ENCODE measurements at regions not wholly inside any gene's neighbourhood (a gene's known extent, or its start where the extent isn't known, plus 50 kb on each side); places are given as distances from the start of the nearest gene placed in this dataset.

- DNase-seq (ENCODE audit: low spot score), result no peak
Observed at GRCh38 chr2:5250482-5250881, 441.7 kb upstream of the SOX11 start.

GRCh38 chr2:5253263-5253662 lies 438.9 kb upstream of the SOX11 start:
- no peak for DNase-seq (ENCODE audit: low spot score)

DNA sequence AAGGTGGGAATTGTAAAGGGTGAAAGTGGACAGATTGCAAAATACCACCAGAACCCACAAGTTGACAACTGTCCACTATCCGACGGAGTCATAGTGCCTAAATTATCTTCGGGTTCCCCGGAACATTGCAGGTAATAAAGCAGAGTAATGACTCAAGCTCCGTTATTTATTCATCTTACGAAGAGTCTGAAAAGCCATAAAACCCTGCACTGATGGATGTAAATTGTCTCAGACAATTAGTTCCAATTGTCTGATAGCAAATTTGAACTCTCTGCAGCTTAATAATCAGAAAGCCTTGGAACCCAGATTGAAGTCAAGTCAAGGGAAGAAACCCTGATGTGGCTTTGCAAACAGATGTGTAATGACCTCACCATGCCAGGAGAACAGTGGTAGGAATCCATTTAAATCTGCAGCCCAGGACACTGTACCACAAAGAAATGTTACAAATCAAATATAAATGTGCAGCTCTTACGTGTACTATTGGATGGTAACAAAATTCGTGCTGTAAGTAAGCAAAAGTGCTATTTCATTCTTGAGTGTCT lies 437.3 kb upstream of the SOX11 start:
- DNase-seq (ENCODE audit: low spot score), result no peak

- DNase-seq (ENCODE audit: low spot score), result no peak
Observed at GRCh38 chr2:5263291-5263690, 428.9 kb upstream of the SOX11 start.

- no peak for DNase-seq (ENCODE audit: low spot score)
Observed at GRCh38 chr2:5264361-5264760, 427.8 kb upstream of the SOX11 start.

GRCh38 chr2:5285061-5285460 lies 407.1 kb upstream of the SOX11 start:
- DNase-seq (ENCODE audit: low spot score), result no peak

- no peak for DNase-seq (ENCODE audit: low spot score)
Observed at GRCh38 chr2:5285872-5286769, 406.1 kb upstream of the SOX11 start.

- no peak for DNase-seq (ENCODE audit: low spot score)
Observed at GRCh38 chr2:5287558-5288334, 404.4 kb upstream of the SOX11 start.

GRCh38 chr2:5290900-5291546 lies 401.2 kb upstream of the SOX11 start:
- DNase-seq (ENCODE audit: low spot score), result no peak

GRCh38 chr2:5304640-5305039 lies 387.5 kb upstream of the SOX11 start:
- no peak for DNase-seq (ENCODE audit: low spot score)

DNA sequence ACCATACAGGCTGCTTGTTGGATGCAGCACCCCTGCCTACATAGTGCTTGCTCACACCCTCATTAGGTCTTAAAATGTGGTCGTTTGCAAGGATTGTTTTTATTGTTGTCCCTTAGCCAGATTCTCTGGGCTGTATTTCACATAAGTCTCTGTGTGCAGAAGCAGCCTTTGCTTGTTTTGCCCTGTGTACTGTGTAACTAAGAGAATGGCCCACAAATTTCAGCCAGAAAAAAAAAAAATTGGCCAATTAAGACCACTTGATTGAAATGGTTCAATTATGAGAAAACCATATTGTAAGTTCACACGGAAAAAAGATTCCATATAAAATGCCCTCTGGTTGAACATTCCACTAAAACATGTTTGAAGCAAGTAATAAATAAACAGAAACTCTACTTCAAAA lies 377.1 kb upstream of the SOX11 start:
- no peak for DNase-seq (ENCODE audit: low spot score)

GRCh38 chr2:5315512-5315911 lies 376.7 kb upstream of the SOX11 start:
- no peak for DNase-seq (ENCODE audit: low spot score)

DNA sequence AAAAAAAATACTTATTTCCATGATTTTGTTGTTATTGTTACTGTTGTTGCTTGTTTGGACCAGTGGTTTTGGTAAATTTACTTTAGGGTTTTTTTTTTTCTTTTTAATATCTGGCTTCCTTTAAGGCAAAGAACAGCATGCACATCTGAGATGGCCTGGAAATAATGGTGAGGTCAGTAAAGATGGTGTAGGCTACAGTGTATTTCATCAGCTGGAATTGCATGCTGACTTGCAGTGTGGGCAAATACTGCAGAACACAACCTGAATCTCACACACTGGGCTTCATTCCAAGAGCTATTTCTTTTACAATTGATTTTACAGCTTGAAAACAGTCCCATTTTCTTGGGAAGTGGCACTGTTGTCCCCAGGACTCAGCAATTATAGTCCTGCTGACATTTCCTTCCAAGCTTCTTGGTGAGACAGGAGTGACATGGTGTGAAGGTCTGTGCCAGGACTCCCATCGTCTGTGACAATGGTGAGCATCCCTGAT lies 376.1 kb upstream of the SOX11 start:
- DNase-seq (ENCODE audit: low spot score), result no peak

- no peak for DNase-seq (ENCODE audit: low spot score)
Observed at GRCh38 chr2:5319493-5319892, 372.7 kb upstream of the SOX11 start.

DNA sequence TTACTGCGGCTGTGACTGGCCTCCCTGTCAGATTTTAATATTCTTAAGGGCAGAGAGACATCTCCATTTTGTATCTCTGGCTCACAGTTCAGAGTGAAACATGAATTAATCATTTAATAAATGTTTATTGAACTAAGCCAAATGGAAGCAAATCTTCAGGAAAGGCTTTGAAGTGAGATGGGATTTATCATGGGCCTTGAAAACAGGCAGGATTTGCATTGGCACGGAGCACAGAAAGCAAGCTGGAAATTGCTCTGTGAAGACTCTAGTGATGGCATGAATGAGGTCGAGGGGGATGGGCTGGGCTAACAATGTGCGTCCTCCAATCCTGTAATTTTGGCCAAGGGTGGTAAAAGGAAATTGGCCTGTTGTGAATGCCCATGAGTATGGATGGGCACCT lies 369.8 kb upstream of the SOX11 start:
- no peak for DNase-seq (ENCODE audit: low spot score)

- no peak for DNase-seq (ENCODE audit: low spot score)
Observed at GRCh38 chr2:5325523-5325922, 366.7 kb upstream of the SOX11 start.

- DNase-seq (ENCODE audit: low spot score), result no peak
Observed at GRCh38 chr2:5328826-5329225, 363.4 kb upstream of the SOX11 start.

DNA sequence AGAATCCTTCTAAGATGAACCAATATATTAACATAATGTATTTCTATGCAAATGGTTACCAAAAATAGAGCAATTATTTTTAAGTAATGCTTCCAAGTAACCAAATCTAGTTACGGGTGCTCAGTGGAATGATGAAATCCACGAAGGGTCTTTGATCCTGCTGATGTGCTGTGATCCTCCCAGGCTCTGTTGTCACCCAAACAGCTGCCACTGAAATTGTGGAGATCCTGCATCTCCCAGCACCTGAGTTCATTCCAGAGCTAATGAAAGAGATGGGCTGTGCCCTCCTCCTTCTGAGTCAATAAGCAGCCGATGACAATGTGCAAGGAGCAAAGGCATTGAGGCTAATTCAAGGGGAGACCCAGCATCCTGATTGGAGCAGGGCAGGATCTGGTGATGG lies 362.4 kb upstream of the SOX11 start:
- DNase-seq (ENCODE audit: low spot score), result no peak

GRCh38 chr2:5330961-5331360 lies 361.2 kb upstream of the SOX11 start:
- DNase-seq (ENCODE audit: low spot score), result no peak

DNA sequence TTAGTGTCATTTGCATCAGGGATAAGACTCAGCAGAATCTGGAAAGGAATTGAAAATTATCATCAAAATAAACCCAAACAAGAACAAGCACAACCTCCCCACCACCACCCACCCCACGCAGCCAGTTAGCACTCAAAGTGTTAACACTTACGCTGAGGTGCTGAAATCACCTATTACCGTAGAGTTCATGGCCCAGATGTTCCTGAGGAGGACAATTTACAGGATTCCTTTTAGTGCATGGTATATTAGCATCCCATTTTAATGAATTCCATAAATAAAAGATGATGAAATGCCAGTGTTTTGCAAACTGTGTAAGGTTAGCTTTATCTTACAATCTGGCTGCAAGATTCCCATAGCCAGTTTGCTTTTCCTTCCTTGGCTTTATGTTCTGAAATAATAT lies 359.3 kb upstream of the SOX11 start:
- DNase-seq (ENCODE audit: low spot score), result no peak

DNA sequence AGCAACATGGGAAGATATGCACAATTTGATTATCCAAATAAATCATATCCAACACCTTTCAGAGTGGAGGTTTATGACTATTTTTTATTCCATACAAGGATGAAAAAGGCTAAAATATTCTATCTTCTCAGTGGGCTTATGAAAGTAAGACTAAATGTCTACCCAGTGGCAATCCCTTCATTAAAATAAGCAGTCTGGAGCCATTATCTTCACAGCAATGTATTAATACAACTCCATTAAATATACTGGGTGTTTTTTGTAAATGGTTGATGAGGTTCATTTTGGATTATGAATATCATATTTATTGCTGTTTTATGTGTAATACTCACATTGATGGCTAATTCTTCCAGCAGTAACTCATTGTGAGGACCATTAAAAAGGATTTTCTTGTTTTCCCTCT lies 352.7 kb upstream of the SOX11 start:
- no peak for DNase-seq (ENCODE audit: low spot score)

GRCh38 chr2:5343785-5344335 lies 348.3 kb upstream of the SOX11 start:
- DNase-seq (ENCODE audit: low spot score), result no peak

All from pons (tissue), 1 donor.